HUES48 (cell line): ENCODE measurements at regions not wholly inside any gene's neighbourhood (a gene's known extent, or its start where the extent isn't known, plus 50 kb on each side); places are given as distances from the start of the nearest gene placed in this dataset.

Experiments used
- H3K27ac ChIP-seq: one replicate; pipeline ENCODE4 v1.7.0; 2013; ENCODE audit warnings: low read depth, low read length, inconsistent platforms
- H3K27me3 ChIP-seq: 2 replicates; pipeline ENCODE4 v1.6.1; 2013; ENCODE audit warnings: mild to moderate bottlenecking, low read length; ENCODE audit not compliant: control insufficient read depth, insufficient read depth
- H3K36me3 ChIP-seq: 2 replicates; pipeline ENCODE4 v1.6.1; 2013; ENCODE audit warnings: low read length; ENCODE audit not compliant: control insufficient read depth, insufficient read depth
- H3K4me1 ChIP-seq: 2 replicates; pipeline ENCODE4 v1.6.1; 2013; ENCODE audit warnings: mild to moderate bottlenecking, low read length; ENCODE audit not compliant: control insufficient read depth, insufficient read depth
- H3K4me3 ChIP-seq: 2 replicates; pipeline ENCODE4 v1.5.1; 2013; ENCODE audit warnings: mild to moderate bottlenecking, low read depth, low read length
- H3K9ac ChIP-seq: 2 replicates; pipeline ENCODE4 v1.6.1; 2013; ENCODE audit warnings: mild to moderate bottlenecking, low read depth, low read length, moderate library complexity
- H3K9me3 ChIP-seq: 2 replicates; pipeline ENCODE4 v1.6.1; 2013; ENCODE audit warnings: low read length; ENCODE audit not compliant: control insufficient read depth, insufficient read depth

DNA sequence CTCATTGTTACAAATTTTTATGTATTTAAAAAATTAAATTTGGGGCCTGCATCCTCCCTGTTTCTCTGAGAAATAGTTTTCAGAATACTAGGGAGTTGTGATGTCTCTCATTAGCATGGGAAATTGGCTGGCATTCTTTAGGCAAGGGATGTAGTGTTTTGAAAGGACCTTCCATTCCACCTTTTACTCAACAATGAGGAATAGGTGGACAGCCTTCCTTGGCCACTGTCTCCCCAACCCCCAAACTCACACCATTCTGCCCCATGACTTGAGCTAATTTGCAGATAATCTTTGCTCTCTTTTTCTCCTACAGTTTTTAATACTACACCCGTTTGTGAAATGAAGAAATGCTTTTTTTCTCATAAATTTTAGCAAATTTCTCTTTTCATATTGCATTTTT, 244.6 kb upstream of the SPRY2 start:
- Histone ChIP-seq H3K9ac (no peak overlapping the region), H3K36me3 (no peaks in the 10 kb centered on the region), H3K27me3 (no peaks in the 10 kb centered on the region)

DNA sequence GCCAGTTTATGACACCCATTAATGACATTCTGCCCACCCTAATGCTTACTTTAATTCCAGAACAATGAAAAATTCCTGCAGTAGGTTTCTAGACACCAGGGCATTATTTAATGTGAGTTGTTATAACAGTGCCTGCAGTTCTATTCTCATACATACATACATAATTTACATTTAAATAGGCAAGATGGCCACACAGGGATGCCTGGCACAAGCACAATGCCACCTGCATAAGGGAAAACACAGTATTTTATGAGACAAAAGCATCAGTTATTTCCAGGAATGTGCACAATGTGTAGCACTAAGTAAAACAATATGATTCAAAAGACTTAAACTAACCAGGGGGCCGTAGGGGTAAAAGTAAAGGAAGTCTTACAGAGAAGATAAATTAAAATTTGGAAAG, 243.9 kb upstream of the SPRY2 start:
- H3K27me3 ChIP-seq = no peaks in the 10 kb centered on the region
- H3K4me3 ChIP-seq = peak overlapping the region; percentile 25; the same call in 1 of the 2 replicates
- peaks cover 20% of the 10 kb centered on the region for H3K4me1 ChIP-seq
- H3K9me3 ChIP-seq = no peaks in the 10 kb centered on the region
- H3K9ac ChIP-seq = no peak overlapping the region
- no peaks in the 10 kb centered on the region for H3K36me3 ChIP-seq
- H3K27ac ChIP-seq = peak overlapping the region; percentile 59

More for the DNA sequence above, 244.6 kb upstream of the SPRY2 start:
- peaks cover 20% of the 10 kb centered on the region for H3K4me1 ChIP-seq
- no peak overlapping the region for H3K4me3 ChIP-seq
- no peaks in the 10 kb centered on the region for H3K9me3 ChIP-seq
- no peak overlapping the region for H3K27ac ChIP-seq

DNA sequence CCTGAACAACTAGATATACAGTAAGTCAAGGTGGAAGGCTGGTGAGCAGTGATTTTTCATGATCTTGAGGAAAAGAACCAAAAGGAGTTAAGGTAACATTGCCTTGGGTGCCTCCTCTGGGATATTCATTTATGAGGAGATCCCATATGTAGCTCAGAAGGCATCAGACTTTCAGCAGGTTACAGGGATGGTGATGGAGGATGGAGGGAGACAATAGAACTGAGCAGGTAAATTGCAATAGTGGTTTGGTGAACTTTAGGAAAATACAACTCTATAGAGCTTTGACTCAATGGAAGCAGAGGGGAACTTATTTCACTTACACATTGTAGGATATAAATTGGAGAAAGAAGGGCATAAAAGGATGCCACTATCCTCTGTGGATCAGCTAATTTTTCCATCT, 243.4 kb upstream of the SPRY2 start:
- peak overlapping the region; percentile 25; the same call in 1 of the 2 replicates for H3K4me3 ChIP-seq
- H3K27ac ChIP-seq = peak overlapping the region; percentile 50
- no peak overlapping the region for H3K9ac ChIP-seq
- no peaks in the 10 kb centered on the region for H3K9me3 ChIP-seq
- peaks cover 20% of the 10 kb centered on the region for H3K4me1 ChIP-seq
- H3K36me3 ChIP-seq = no peaks in the 10 kb centered on the region
- no peaks in the 10 kb centered on the region for H3K27me3 ChIP-seq

DNA sequence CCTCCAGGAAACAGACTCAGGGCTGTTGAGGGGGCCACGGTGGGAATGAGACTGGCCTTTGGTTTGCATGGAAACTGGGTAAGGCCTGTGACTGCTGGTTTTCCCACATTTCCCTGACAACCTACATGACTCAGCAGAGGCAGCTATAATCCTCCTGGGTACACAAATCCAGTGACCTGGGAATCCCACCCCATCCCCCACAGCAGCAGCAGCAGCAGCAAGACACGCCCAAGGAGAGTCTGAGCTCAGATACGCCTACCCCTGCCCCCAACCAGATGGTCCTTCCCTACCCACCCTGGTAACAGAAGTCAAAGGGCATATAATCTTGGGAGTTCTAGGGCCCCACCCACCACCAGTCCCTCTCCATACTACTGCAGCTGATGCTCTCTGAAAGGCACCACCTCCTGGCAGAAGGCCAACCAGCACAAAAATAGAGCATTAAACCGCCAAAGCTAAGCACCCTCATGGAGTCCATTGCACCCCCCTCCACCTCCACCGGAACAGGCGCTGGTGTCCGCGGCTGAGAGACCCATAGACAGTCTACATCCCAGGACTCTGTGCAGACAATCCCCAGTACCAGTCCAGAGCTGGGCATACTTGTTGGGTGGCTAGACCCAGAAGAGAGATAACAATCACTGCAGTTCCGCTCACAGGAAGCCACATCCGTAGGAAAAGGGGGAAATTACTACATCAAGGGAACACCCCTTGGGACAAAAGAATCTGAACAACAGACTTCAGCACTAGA, 237.2 kb upstream of the SPRY2 start:
- Histone ChIP-seq H3K36me3 (no peaks in the 10 kb centered on the region), H3K27ac (no peak overlapping the region), H3K4me1 (no peaks in the 10 kb centered on the region), H3K4me3 (no peak overlapping the region), H3K9me3 (no peaks in the 10 kb centered on the region), H3K9ac (no peak overlapping the region), H3K27me3 (no peaks in the 10 kb centered on the region)

DNA sequence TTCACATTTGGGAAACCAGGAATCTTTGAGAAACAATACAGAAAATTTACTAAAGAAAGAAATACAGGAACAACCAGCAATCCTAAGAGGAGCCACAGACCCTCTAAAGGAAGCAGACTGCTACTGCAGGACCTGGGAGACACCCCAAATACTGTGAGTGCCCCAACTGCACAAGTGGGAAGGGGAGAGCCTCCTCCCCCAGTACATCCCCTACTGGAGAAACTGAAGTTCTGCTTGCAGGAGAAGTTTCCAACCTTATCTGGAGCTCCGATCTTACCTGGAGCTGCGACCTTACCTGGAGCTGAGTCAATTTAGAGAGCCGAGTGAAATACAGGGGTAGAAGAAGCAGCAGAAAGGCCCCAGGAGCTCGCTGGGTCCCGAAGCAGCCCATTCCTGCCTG, 236.4 kb upstream of the SPRY2 start:
- no peak overlapping the region for H3K9ac ChIP-seq
- no peak overlapping the region for H3K4me3 ChIP-seq
- H3K9me3 ChIP-seq = no peaks in the 10 kb centered on the region
- no peaks in the 10 kb centered on the region for H3K36me3 ChIP-seq
- no peaks in the 10 kb centered on the region for H3K4me1 ChIP-seq
- H3K27me3 ChIP-seq = no peaks in the 10 kb centered on the region
- H3K27ac ChIP-seq = no peak overlapping the region

DNA sequence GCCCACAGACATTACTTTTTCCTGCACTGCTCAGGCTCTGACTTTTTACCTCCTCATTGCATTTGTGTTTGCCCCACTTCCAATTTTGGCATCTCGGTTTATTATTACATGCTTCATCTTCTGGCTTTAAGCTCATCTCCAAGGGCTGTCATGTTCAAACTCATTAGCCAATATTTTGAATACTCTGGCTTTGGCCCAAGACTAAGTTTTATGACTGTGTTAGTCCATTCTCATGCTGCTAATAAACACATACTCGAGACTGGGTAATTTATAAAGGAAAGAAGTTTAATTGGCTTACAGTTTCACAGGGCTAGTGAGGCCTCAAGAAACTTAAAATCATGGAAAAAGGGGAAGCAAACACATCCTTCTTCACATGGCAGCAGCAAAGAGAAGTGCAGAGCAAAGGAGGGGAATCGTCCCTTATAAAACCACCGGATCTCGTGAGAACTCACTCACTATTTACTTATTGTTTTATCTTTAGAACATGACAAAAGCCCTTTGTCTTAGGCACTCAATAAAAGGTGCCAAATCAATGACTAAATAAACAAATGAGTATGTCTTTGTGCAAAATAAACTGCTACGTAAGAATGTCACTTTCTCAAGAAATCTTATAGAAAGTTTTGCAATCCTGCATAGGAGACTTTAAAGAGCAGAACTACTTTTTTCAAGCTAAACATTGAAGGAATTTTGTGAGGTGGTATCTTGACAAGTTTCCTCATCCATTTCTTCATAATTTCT, 233.4 kb upstream of the SPRY2 start:
- H3K9me3 ChIP-seq = no peaks in the 10 kb centered on the region
- no peak overlapping the region for H3K27ac ChIP-seq
- no peaks in the 10 kb centered on the region for H3K36me3 ChIP-seq
- no peak overlapping the region for H3K9ac ChIP-seq
- no peaks in the 10 kb centered on the region for H3K4me1 ChIP-seq
- no peaks in the 10 kb centered on the region for H3K27me3 ChIP-seq
- H3K4me3 ChIP-seq = no peak overlapping the region

DNA sequence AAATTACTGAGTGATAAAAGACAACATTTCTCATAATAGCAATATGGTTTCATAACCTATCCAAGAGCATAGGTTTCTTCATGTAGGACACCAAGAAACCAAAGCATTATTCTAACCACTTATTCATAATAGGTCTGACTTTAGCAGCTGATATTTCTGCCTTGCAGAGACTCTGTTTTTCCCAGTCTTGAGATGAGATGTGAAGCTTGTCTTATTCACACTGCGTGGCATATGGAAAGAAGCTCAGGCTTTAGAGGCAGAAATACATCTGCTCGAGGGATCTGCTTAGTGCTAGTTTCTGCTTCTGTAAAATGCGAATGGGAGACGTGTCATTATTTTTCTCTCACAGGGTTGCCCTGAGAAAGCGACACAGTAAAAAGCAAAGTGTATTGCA, 232.0 kb upstream of the SPRY2 start:
- Histone ChIP-seq H3K4me3 (no peak overlapping the region), H3K27me3 (no peaks in the 10 kb centered on the region), H3K36me3 (no peaks in the 10 kb centered on the region), H3K9me3 (no peaks in the 10 kb centered on the region), H3K4me1 (no peaks in the 10 kb centered on the region), H3K27ac (no peak overlapping the region), H3K9ac (no peak overlapping the region)

DNA sequence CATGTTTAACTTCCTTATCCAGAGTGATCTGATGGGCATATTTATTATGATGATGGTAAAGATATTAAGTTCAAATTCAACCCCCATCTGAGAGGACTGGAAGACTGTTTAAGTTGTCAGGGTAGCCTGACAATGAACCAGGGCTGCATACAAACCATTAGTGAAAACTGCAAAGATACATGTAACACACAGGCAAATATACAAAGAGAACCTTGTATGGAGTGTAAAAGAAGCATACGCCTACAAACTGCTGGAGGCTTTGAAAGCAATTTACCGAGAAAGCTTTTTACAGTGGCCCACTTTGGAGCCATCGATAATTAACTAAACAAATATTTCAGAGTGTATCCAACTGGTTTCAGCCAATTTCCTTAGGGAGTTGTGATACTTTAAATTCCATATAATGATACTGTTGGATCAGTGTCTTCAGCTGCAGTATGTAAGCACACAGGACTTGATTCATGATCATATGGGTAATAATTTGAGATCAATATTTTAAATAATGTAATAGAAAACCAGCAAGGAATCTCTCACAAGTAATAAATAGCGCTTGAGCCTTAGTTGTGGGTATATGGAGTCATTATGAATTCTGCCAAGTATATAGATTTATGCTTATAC, 231.5 kb upstream of the SPRY2 start:
- no peak overlapping the region for H3K4me3 ChIP-seq
- H3K4me1 ChIP-seq = no peaks in the 10 kb centered on the region
- H3K27me3 ChIP-seq = no peaks in the 10 kb centered on the region
- no peak overlapping the region for H3K27ac ChIP-seq
- H3K36me3 ChIP-seq = no peaks in the 10 kb centered on the region
- H3K9ac ChIP-seq = no peak overlapping the region
- no peaks in the 10 kb centered on the region for H3K9me3 ChIP-seq

DNA sequence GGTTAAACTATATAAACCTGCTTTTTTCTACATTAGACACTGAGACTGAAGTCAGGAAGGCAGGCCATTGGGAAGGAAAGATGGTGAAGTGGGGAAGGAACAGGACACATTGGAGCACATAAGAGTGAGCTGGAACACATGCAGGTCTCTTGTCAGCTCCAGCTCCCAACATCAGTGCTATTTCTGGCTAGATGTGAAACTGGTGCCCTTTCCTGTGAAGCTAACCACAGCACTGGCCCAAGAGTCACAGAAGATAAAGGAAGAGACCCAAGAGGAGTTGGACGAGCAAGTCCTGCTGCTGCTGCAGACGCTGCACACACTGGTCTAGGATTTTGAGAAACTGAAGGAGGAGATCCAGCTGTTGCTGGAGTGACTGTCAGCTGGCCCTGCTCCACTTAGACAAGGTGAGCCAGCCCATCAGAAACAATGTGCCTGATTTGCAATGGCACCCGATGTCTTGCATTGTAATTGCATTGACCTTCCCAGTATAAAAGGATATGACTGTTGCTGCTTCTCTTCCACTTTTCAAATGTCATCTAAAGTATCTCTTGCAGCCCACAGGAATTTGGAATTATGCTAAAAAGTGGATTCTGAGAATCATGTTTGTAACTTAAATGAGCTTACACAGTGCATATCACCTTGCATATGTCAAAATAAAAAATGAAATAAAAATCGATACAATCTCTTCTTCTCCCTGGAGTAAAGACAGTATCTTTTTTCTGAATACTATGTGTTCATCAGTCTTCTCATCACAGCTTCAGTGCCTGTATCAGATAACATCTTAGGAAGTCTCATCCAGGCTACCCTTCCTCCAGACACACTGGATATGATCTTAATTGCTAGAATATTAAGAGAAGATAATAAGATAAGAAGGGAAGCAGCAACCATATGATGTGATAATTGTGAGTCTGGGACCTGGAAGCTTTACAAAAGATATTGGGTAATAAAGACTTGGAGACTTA, 230.7 kb upstream of the SPRY2 start:
- H3K36me3 ChIP-seq = no peaks in the 10 kb centered on the region
- no peaks in the 10 kb centered on the region for H3K9me3 ChIP-seq
- H3K4me1 ChIP-seq = no peaks in the 10 kb centered on the region
- no peak overlapping the region for H3K9ac ChIP-seq
- H3K27me3 ChIP-seq = no peaks in the 10 kb centered on the region
- H3K27ac ChIP-seq = no peak overlapping the region
- no peak overlapping the region for H3K4me3 ChIP-seq

DNA sequence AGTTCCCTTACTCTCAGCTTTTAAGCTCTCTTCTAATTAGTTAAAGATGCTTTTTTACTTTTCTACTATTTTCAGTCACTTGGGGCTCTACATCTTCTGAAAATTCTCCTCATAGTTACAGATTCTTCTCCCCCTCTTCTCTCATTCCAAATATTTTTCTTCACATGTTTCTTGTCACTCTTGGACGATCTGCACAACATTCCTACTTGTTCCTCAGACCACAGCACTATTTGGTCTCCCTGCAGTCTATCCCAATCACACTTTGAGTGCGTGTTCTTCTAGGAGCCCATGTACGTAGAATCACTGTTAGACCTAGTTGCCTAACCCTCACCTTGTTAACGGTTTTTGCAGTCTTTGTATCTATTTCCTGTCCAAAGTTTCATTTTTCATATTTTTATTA, 222.5 kb upstream of the SPRY2 start:
- no peaks in the 10 kb centered on the region for H3K27me3 ChIP-seq
- H3K4me3 ChIP-seq = no peak overlapping the region
- no peak overlapping the region for H3K27ac ChIP-seq
- no peaks in the 10 kb centered on the region for H3K4me1 ChIP-seq
- no peak overlapping the region for H3K9ac ChIP-seq
- H3K9me3 ChIP-seq = no peaks in the 10 kb centered on the region
- no peaks in the 10 kb centered on the region for H3K36me3 ChIP-seq
